HG02763 (cell line): ENCODE measurements at regions not wholly inside any gene's neighbourhood (a gene's known extent, or its start where the extent isn't known, plus 50 kb on each side); places are given as distances from the start of the nearest gene placed in this dataset.

ENCODE experiments used
- ATAC-seq: cut with Tn5 transposase; IDR thresholded peaks from one replicate; pipeline ENCODE4 v1.9.1; 2021; ENCODE audit warnings: mild to moderate bottlenecking, moderate library complexity; ENCODE audit not compliant: unreplicated experiment

DNA sequence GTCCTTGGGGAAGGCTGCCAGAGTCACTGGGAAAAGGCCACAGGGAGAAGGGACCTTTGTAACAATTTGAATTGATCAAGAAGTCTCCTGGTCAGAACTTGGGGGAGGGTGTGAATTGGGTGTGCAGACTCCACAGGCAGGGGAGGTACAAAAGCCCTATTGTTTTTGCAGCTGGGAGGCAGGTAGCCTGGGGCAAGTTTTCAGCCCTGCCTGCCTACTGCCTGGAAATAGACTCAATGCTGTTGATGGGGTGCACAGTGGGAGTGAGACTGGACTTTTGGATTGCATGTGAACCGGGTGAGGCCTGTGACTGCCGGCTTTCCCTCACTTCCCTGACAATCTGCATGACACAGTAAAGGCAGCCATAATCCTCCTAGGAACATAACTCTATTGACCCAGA, 947.0 kb downstream of the REEP3 start:
- ATAC-seq: no peak

GRCh38 chr10:64476506-64476905, 955.3 kb downstream of the REEP3 start:
- no peak for ATAC-seq

DNA sequence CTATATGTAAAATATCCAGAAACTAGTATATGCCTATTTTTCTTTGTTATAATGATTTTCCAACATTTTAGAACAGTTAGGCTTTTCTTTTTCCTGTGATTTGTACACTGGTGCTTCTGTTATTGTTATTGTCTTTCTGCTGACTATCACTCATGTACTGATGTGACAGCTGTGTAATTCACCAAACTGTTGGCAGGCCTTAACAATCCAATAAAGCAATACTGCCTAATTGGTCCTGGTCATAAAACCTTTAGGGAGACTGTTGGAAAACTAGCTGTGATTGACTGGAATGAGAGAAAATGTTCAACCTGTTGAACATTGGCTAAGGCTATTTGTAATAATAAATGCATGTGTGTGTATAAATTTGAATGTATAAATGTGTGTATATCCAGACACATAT, 956.6 kb downstream of the REEP3 start:
- ATAC-seq: no peak

GRCh38 chr10:64484811-64485330, 963.7 kb downstream of the REEP3 start:
- no peak for ATAC-seq

DNA sequence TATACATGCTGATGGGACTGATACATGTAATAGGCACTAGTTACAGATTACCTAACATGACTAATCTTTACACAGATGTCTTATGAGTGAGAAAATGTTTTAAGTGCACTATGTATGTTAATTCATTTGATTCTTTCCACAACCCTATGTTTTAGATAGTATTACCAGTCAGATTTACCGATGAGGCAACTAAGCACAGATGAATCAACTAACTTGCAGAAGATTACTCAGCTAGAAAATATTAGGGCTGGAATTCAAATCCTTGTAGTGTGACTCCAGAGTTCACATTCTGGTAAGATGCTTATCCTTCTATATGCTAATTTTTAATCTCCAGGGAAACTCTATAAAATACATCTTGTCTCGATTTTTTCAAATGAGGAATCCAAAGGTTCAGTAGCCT, 964.9 kb downstream of the REEP3 start:
- no peak for ATAC-seq

- no peak for ATAC-seq
These were observed 965.7 kb downstream of the REEP3 start for GRCh38 chr10:64486901-64487300.

DNA sequence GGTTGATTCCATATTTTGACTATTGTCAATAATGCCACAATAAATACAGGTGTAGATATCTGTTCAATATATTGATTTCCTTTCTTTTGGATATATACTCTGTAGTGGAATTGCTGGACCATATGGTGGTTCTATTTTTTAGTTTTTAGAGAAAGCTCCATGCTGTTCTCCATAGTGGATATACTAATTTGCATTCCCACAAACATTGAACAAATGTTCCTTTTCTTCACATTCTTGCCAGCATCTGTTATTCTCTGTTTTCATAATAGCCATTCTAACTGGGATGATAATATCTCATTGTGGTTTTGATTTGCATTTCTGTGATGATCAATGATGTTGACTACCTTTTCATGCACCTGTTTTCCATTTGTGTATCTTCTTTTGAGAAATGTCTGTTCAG, 973.7 kb downstream of the REEP3 start:
- no peak for ATAC-seq

DNA sequence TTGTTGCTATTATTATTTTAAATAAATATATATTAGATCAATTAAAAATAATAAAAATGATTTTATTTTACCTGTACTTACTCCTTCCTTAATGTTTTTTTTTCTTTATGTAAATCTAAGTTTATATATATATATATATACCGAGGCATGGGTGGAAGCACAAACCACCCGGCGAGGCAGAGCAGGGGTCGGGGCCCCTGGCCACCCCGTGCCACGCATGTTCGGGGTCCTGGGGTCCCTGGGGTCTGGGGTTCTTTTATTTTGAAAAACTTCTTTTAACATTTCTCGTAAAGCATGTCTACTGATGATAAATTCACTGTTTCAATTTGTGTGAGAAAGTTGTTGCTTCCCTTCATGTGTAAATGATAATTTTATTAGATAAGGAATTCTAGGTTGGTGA, 976.1 kb downstream of the REEP3 start:
- no peak for ATAC-seq

- no peak for ATAC-seq
These were observed 980.6 kb downstream of the REEP3 start for GRCh38 chr10:64501807-64502206.

GRCh38 chr10:64502936-64503335, 981.7 kb downstream of the REEP3 start:
- ATAC-seq: no peak

GRCh38 chr10:64503429-64503828, 982.2 kb downstream of the REEP3 start:
- no peak for ATAC-seq

- no peak for ATAC-seq
These were observed 984.3 kb downstream of the REEP3 start for GRCh38 chr10:64505501-64505900.

DNA sequence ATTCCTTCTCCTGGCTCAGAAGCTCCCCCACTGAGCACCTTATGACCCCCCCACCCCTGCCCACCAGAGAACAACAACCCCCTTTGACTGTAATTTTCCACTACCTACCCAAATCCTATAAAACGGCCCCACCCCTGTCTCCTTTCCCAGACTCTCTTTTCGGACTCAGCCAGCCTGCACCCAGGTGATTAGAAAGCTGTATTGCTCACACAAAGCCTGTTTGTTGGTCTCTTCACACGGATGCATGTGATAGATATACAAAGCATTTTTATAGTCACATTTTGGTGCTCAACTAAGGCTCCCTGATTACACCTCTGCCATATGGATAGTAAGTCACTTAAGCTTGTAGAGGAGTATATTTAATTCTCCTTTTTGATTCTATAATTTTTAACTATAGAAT, 985.8 kb downstream of the REEP3 start:
- ATAC-seq: no peak

DNA sequence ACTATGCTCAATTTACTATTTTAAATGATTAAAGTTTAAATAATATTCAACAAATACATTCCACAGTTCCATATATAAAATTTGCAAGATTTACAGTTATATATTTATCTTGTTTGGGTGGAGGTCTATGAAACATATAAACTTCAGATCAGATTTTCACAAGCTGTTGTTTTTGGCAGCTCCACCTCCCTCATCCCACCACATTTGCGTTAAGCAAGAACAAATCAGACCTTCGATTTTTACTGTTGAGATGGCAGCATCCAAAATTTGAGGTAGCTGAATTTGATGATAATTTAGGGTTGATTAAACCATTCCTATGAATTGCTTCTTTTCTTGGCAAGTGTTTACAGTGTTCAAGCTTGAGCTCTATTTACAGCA, 986.4 kb downstream of the REEP3 start:
- no peak for ATAC-seq

- ATAC-seq: no peak
These were observed 986.9 kb downstream of the REEP3 start for GRCh38 chr10:64508029-64508661.

- ATAC-seq: no peak
These were observed 994.9 kb downstream of the REEP3 start for GRCh38 chr10:64515970-64516699.

GRCh38 chr10:64518456-64518855, 997.3 kb downstream of the REEP3 start:
- ATAC-seq: no peak

DNA sequence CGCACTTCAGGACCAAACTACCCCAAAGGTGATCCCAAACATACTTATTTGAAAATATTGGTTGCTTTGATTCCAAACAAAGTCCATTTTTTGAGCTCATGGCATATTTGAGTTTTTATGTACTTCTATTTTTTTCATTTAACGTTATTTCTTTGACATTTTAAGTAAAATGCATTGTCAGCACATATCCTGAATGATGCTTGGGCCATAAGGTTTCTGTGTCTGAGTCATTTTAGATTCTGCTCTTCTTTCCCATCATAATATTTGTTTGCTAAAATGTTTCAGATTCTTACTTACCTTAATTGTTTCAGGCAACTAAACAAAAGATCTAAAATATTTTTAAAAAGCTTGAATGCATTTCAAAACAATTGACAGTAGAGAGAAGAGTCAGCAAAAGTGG, 998.2 kb downstream of the REEP3 start:
- no peak for ATAC-seq

DNA sequence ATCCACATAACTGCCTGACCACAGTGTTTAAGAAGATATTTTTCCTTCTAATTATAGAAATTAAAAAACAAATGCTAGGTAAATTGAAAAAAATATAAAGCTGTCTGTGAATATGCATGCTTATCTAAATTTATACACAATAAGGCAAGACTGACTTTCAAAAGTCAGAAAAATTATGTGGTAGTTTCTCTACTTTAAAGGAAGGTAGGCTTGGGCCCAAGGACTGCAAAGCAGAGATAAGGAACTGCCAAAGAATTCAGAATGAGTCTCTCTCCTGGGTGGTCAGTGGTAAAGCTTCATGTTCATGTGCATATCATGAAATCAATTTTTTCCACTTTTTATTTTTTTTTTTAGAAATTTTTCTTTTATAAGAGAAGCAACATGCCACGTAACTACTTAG, 998.6 kb downstream of the REEP3 start:
- no peak for ATAC-seq

GRCh38 chr10:64523065-64523759, 1002.0 kb downstream of the REEP3 start:
- ATAC-seq: no peak

DNA sequence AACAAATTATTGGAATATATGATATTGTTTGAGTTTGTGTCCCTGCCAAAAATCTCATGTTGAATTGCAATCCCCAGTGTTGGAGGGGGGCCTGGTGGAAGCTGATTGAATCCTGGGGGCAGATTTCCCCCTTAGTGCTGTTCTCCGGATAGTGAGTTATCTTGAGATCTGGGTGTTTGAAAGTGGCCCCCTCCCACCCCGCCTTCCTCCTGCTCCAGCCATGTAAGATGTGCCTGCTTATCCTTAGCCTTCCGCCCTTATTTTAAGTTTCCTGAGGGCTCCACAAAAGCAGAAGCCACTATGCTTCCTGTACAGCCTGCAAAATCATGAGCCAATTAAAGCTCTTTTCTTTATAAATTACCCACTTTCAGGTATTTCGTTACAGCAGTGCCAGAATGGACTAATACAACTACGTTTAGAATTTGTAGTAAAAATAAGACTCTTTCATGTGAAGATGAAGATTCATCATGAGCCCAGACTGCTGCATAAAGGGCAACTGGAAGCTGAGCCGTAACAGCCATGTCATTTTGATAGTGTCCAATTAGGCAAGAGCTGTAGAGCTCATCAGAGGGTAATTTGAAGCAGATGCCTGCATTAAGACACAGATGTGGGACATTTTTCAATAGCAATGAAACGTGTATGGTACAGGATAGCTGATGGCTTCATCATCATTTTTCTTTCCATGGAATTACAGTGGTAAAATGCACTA, 1007.2 kb downstream of the REEP3 start:
- ATAC-seq: no peak
